Inferior parietal cortex (tissue), 1 donor: ENCODE measurements at regions not wholly inside any gene's neighbourhood (a gene's known extent, or its start where the extent isn't known, plus 50 kb on each side); places are given as distances from the start of the nearest gene placed in this dataset.

Source experiments
- DNase-seq: peaks from one replicate; pipeline ENCODE4 v3.0.0-alpha.2; 2016; ENCODE audit errors: extremely low spot score

- no peak for DNase-seq
These were observed 292.5 kb upstream of the SHH start for GRCh38 chr7:156104501-156105336.

GRCh38 chr7:156102267-156102666 lies 290.0 kb upstream of the SHH start:
- no peak for DNase-seq

GRCh38 chr7:156101355-156101754 lies 289.1 kb upstream of the SHH start:
- DNase-seq: no peak

- peak; percentile 14 for DNase-seq
These were observed 287.8 kb upstream of the SHH start for GRCh38 chr7:156100086-156100485.

GRCh38 chr7:156099085-156099484 lies 286.8 kb upstream of the SHH start:
- no peak for DNase-seq

- DNase-seq: no peak
These were observed 284.7 kb upstream of the SHH start for GRCh38 chr7:156096771-156097538.

- no peak for DNase-seq
These were observed 283.8 kb upstream of the SHH start for GRCh38 chr7:156095908-156096539.

- DNase-seq: no peak
These were observed 282.3 kb upstream of the SHH start for GRCh38 chr7:156094350-156095146.

- DNase-seq: no peak
These were observed 280.0 kb upstream of the SHH start for GRCh38 chr7:156092307-156092706.

- no peak for DNase-seq
These were observed 279.3 kb upstream of the SHH start for GRCh38 chr7:156091519-156092080.

- no peak for DNase-seq
These were observed 278.7 kb upstream of the SHH start for GRCh38 chr7:156090988-156091387.

- no peak for DNase-seq
These were observed 277.0 kb upstream of the SHH start for GRCh38 chr7:156089222-156089621.

GRCh38 chr7:156088115-156088514 lies 275.9 kb upstream of the SHH start:
- DNase-seq: no peak

GRCh38 chr7:156082048-156083040 lies 270.1 kb upstream of the SHH start:
- DNase-seq: no peak

GRCh38 chr7:156080596-156080995 lies 268.3 kb upstream of the SHH start:
- no peak for DNase-seq

GRCh38 chr7:156080046-156080445 lies 267.8 kb upstream of the SHH start:
- DNase-seq: no peak

- DNase-seq: no peak
These were observed 266.9 kb upstream of the SHH start for GRCh38 chr7:156079156-156079555.

GRCh38 chr7:156074982-156075615 lies 262.8 kb upstream of the SHH start:
- DNase-seq: no peak

GRCh38 chr7:156074084-156074483 lies 261.8 kb upstream of the SHH start:
- no peak for DNase-seq
